ENCODE measurements at regions not wholly inside any gene's neighbourhood (a gene's known extent, or its start where the extent isn't known, plus 50 kb on each side); places are given as distances from the start of the nearest gene placed in this dataset.

- no peak for TF ChIP-seq POLR2A (IDR thresholded peaks at IDR 0.05)
- TF ChIP-seq, protein P1, sequence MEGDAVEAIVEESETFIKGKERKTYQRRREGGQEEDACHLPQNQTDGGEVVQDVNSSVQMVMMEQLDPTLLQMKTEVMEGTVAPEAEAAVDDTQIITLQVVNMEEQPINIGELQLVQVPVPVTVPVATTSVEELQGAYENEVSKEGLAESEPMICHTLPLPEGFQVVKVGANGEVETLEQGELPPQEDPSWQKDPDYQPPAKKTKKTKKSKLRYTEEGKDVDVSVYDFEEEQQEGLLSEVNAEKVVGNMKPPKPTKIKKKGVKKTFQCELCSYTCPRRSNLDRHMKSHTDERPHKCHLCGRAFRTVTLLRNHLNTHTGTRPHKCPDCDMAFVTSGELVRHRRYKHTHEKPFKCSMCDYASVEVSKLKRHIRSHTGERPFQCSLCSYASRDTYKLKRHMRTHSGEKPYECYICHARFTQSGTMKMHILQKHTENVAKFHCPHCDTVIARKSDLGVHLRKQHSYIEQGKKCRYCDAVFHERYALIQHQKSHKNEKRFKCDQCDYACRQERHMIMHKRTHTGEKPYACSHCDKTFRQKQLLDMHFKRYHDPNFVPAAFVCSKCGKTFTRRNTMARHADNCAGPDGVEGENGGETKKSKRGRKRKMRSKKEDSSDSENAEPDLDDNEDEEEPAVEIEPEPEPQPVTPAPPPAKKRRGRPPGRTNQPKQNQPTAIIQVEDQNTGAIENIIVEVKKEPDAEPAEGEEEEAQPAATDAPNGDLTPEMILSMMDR (IDR thresholded peaks at IDR 0.05 in 4 of 5, conservative IDR thresholded peaks at IDR 0.05 in 1 of 5) = no peak
Observed at GRCh38 chr3:187848401-187848800, 103.1 kb upstream of the BCL6 start.

Measured in gastrocnemius medialis (tissue), 4 donors.